ENCODE measurements at regions not wholly inside any gene's neighbourhood (a gene's known extent, or its start where the extent isn't known, plus 50 kb on each side); places are given as distances from the start of the nearest gene placed in this dataset.

DNA sequence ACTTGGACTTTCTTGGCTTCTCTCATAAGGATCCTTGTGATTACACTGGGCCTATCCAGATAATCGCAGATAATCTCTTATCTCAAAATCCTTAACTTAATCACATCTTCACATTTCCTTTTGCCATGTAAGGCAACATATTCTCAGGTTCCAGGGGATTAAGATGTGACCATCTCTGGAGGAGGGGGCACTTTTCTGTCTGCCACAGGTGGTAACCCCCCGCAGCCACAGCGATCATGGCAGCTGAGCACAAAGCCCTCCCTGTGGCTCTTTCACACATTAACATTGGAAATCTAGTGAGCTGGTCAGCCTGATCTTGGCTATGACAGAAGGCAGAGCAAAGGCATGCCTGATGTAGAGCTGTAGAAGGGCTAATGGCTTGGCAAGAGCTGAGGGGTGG, 69.1 kb upstream of the CD82 start:
- CTCF ChIA-PET = no interaction called here
- peaks cover 78% of the 10 kb centered on the region for H3K27me3 Mint-ChIP-seq (ENCODE audit: unreplicated experiment)
- DNase-seq = no peak
- no peak overlapping the region for H3K27ac Mint-ChIP-seq (ENCODE audit: unreplicated experiment)
- H3K4me3 Mint-ChIP-seq (ENCODE audit: low read depth, unreplicated experiment) = no peak overlapping the region
- no peaks in the 10 kb centered on the region for H3K9me3 Mint-ChIP-seq (ENCODE audit: low read depth, unreplicated experiment)
- intact Hi-C loops (cut with micrococcal nuclease; ENCODE audit: unreplicated experiment) = no loop called here
- H3K4me1 Mint-ChIP-seq (ENCODE audit: low read depth, unreplicated experiment) = no peaks in the 10 kb centered on the region
- H3K36me3 Mint-ChIP-seq (ENCODE audit: insufficient read depth, unreplicated experiment) = no peaks in the 10 kb centered on the region
- BruUV-seq (replicated peaks) = no TSS peak
- TF ChIP-seq, protein P1, sequence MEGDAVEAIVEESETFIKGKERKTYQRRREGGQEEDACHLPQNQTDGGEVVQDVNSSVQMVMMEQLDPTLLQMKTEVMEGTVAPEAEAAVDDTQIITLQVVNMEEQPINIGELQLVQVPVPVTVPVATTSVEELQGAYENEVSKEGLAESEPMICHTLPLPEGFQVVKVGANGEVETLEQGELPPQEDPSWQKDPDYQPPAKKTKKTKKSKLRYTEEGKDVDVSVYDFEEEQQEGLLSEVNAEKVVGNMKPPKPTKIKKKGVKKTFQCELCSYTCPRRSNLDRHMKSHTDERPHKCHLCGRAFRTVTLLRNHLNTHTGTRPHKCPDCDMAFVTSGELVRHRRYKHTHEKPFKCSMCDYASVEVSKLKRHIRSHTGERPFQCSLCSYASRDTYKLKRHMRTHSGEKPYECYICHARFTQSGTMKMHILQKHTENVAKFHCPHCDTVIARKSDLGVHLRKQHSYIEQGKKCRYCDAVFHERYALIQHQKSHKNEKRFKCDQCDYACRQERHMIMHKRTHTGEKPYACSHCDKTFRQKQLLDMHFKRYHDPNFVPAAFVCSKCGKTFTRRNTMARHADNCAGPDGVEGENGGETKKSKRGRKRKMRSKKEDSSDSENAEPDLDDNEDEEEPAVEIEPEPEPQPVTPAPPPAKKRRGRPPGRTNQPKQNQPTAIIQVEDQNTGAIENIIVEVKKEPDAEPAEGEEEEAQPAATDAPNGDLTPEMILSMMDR (IDR thresholded peaks at IDR 0.05; ENCODE audit: unreplicated experiment) = no peak

DNA sequence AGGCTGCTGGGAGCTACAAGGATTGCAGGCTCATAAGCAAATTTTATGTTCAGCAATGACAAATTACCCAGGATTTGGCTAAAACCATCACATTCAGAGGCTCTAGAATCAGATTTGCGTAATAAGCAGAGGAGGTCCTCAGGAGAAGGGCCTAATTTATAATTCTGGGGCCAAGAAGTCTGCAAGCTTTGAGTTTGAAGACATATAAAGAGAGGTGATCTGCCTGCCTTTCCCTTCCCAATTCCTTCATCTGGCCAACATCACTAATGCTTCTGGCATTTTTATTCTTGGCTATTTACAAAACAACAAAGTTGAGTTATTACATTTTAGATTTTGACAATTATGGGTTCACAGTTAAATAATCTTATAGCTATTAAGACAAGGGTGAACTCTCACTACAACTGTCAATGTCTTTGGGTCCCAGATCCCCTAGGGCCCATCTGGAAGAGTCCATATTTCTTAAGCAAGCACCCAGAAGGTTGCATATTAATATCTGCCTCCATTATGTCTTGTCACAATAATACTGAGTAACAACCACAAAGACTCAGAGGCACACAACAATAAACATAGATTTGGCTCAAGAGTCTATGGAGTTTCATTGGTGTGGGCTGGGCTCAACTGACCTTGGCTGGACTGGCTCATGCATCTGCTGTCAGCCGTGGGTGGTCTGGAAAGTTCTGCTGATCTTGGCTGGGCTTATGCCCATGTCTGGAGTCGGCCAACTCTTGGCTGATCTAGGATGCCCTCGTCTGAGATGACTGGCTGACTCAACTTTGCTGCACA, 67.2 kb upstream of the CD82 start:
- no peak overlapping the region for H3K27ac Mint-ChIP-seq (ENCODE audit: unreplicated experiment)
- intact Hi-C loops (cut with micrococcal nuclease; ENCODE audit: unreplicated experiment) = no loop called here

DNA sequence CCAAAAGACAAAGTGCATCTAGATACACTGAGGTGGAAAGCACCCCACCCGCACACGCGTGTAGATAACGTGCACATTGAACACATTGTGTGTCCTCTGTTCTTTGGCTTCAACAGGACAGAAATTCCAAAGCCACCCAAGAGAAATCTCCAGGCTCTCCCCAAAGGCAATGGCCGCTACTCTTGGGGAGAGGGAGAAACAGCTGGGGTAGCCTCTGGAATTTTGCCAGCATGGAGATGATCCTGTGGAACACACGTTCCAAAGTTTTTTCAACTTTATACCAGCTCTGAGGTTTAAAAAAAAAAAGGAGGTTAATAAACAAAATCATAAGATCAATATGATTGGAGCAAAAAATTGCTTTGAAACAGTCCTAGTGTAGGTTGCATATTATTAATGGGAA, 63.0 kb upstream of the CD82 start:
- DNase-seq = no peak

More for the DNA sequence above, 67.2 kb upstream of the CD82 start:
- no TSS peak for BruUV-seq (replicated peaks)
- Mint-ChIP-seq H3K9me3 (ENCODE audit: low read depth, unreplicated experiment) (no peaks in the 10 kb centered on the region), H3K4me1 (ENCODE audit: low read depth, unreplicated experiment) (no peaks in the 10 kb centered on the region), H3K4me3 (ENCODE audit: low read depth, unreplicated experiment) (no peak overlapping the region), H3K36me3 (ENCODE audit: insufficient read depth, unreplicated experiment) (no peaks in the 10 kb centered on the region), H3K27me3 (ENCODE audit: unreplicated experiment) (peaks cover 61% of the 10 kb centered on the region)
- CTCF ChIA-PET = no interaction called here
- DNase-seq = no peak
- TF ChIP-seq, protein P1 (IDR thresholded peaks at IDR 0.05; ENCODE audit: unreplicated experiment) = no peak

DNA sequence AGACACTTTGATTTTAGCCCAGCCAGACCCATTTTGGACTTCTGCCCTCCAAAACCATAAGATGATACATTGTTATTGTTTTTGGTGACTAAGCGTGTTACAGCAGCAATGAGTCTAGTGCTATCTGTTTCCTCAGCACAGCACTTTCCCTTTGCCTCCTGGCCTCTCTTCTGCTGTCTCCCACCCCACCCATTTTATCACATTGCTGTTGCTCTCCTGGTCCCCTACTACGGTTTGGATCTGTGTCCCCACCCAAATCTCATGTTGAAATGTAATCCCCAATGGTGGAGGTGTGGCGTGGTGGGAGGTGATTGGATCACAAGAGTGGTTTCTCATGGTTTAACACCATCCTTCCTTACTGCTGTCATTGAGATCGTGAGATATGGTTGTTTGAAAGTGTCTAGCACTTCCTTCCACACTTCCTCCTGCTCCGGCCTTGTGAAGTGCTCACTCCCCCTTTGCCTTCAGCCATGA, 59.8 kb upstream of the CD82 start:
- Mint-ChIP-seq H3K36me3 (ENCODE audit: insufficient read depth, unreplicated experiment) (no peaks in the 10 kb centered on the region), H3K4me1 (ENCODE audit: low read depth, unreplicated experiment) (no peaks in the 10 kb centered on the region), H3K27ac (ENCODE audit: unreplicated experiment) (no peak overlapping the region), H3K4me3 (ENCODE audit: low read depth, unreplicated experiment) (no peak overlapping the region), H3K27me3 (ENCODE audit: unreplicated experiment) (peaks cover under 1% of the 10 kb centered on the region), H3K9me3 (ENCODE audit: low read depth, unreplicated experiment) (no peaks in the 10 kb centered on the region)
- TF ChIP-seq, protein P1 (IDR thresholded peaks at IDR 0.05; ENCODE audit: unreplicated experiment) = no peak
- no TSS peak for BruUV-seq (replicated peaks)
- CTCF ChIA-PET = no interaction called here
- intact Hi-C loops (cut with micrococcal nuclease; ENCODE audit: unreplicated experiment) = no loop called here
- no peak for DNase-seq

More for the DNA sequence above, 63.0 kb upstream of the CD82 start:
- no peaks in the 10 kb centered on the region for H3K36me3 Mint-ChIP-seq (ENCODE audit: insufficient read depth, unreplicated experiment)
- CTCF ChIA-PET = no interaction called here
- TF ChIP-seq, protein P1 (IDR thresholded peaks at IDR 0.05; ENCODE audit: unreplicated experiment) = no peak
- no peaks in the 10 kb centered on the region for H3K4me1 Mint-ChIP-seq (ENCODE audit: low read depth, unreplicated experiment)
- no peak overlapping the region for H3K27ac Mint-ChIP-seq (ENCODE audit: unreplicated experiment)
- BruUV-seq (replicated peaks) = no TSS peak
- H3K27me3 Mint-ChIP-seq (ENCODE audit: unreplicated experiment) = peaks cover 20% of the 10 kb centered on the region
- intact Hi-C loops (cut with micrococcal nuclease; ENCODE audit: unreplicated experiment) = no loop called here
- no peak overlapping the region for H3K4me3 Mint-ChIP-seq (ENCODE audit: low read depth, unreplicated experiment)
- no peaks in the 10 kb centered on the region for H3K9me3 Mint-ChIP-seq (ENCODE audit: low read depth, unreplicated experiment)
